Smooth muscle cell (in vitro differentiated cells): ENCODE measurements at regions not wholly inside any gene's neighbourhood (a gene's known extent, or its start where the extent isn't known, plus 50 kb on each side); places are given as distances from the start of the nearest gene placed in this dataset.

ENCODE experiments used
- DNase-seq: peaks from one replicate; lab custom pipeline; 2025; ENCODE audit not compliant: unreplicated experiment; lab: John Stamatoyannopoulos, UW
- H2AFZ ChIP-seq: fragments of 200-600 bp; sonication (generic); 2 replicates; pipeline ENCODE4 v1.6.0; 2016; ENCODE audit warnings: antibody characterized with exemption, low read depth, mild to moderate bottlenecking
- H3F3A ChIP-seq: fragments of 200-600 bp; sonication (generic); 2 replicates; pipeline ENCODE4 v1.6.0; 2017; ENCODE audit warnings: antibody characterized with exemption, low read depth
- H3K27ac ChIP-seq: fragments of 200-600 bp; sonication (generic); 2 replicates; pipeline ENCODE4 v1.5.1; 2016; ENCODE audit warnings: low read depth, mild to moderate bottlenecking
- H3K27me3 ChIP-seq: fragments of 200-600 bp; sonication (generic); 2 replicates; pipeline ENCODE4 v1.6.1; 2016; ENCODE audit warnings: low read depth, mild to moderate bottlenecking
- H3K36me3 ChIP-seq: fragments of 200-600 bp; sonication (generic); 2 replicates; pipeline ENCODE4 v1.5.1; 2016; ENCODE audit warnings: low read depth
- H3K4me1 ChIP-seq: fragments of 200-600 bp; sonication (generic); 2 replicates; pipeline ENCODE4 v1.5.1; 2016; ENCODE audit warnings: low read depth
- H3K4me2 ChIP-seq: fragments of 200-600 bp; sonication (generic); 2 replicates; pipeline ENCODE4 v1.6.0; 2016; ENCODE audit warnings: mild to moderate bottlenecking
- H3K4me3 ChIP-seq: fragments of 200-600 bp; sonication (generic); 2 replicates; pipeline ENCODE4 v1.5.1; 2016; ENCODE audit warnings: mild to moderate bottlenecking
- H3K79me2 ChIP-seq: fragments of 200-600 bp; sonication (generic); 2 replicates; pipeline ENCODE4 v1.6.0; 2016; ENCODE audit warnings: low read depth, mild to moderate bottlenecking
- H3K9ac ChIP-seq: fragments of 200-600 bp; sonication (generic); 2 replicates; pipeline ENCODE4 v1.6.0; 2016; ENCODE audit warnings: low read depth
- H3K9me3 ChIP-seq: fragments of 200-600 bp; sonication (generic); replicated peaks from 2 replicates; pipeline ENCODE4 v1.5.1; 2016; ENCODE audit warnings: low read depth
- H4K20me1 ChIP-seq: fragments of 200-600 bp; sonication (generic); 2 replicates; pipeline ENCODE4 v1.6.0; 2016; ENCODE audit warnings: low read depth
- CTCF ChIP-seq: fragments of 200-600 bp; sonication (generic); IDR thresholded peaks from 2 replicates; pipeline ENCODE4 v1.5.1; 2017; ENCODE audit warnings: borderline replicate concordance, mild to moderate bottlenecking, antibody characterized with exemption; ENCODE audit not compliant: insufficient read depth, poor library complexity, severe bottlenecking
- WGBS: methylation state at CpG from one replicate; pipeline ENCODE4 v1.1.7; 2016; ENCODE audit warnings: low lambda C conversion rate; 5-methylcytosine and 5-hydroxymethylcytosine counted together

GRCh38 chr5:57598756-57599155, 116.1 kb upstream of the ACTBL2 start:
- Histone ChIP-seq H3K4me2 (peak overlapping the region; percentile 27), H3F3A (no peaks in the 10 kb centered on the region), H3K79me2 (no peaks in the 10 kb centered on the region), H3K9me3 (no peaks in the 10 kb centered on the region), H3K27ac (no peak overlapping the region), H2AFZ (peak overlapping the region; percentile 71), H3K4me1 (no peaks in the 10 kb centered on the region), H4K20me1 (no peaks in the 10 kb centered on the region), H3K4me3 (no peak overlapping the region), H3K36me3 (no peaks in the 10 kb centered on the region), H3K9ac (no peak overlapping the region), H3K27me3 (no peaks in the 10 kb centered on the region)
- no peak for TF ChIP-seq CTCF
- DNase-seq: no peak
- WGBS: 71% methylated on average over 3 of the region's 3 CpGs

DNA sequence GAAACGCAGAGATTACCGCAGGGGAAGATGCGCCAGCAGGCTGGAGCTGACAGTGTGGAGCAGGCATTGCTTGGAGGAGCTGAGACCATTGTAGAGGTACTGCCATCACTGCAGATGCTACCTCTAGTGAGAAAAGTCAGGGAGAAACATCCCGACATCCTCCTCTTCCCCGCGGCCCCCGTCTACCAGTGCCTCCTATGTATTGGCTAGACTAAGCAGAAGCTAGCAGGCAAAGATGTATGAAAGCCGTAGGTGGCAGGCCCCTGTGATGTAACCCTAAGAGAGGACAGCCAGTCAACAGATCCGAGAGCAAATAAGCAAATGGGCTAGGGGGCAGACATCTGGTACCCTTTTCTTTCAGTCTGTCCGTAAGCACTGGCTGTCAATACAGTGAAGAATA, 115.5 kb upstream of the ACTBL2 start:
- Histone ChIP-seq H3K27ac (no peak overlapping the region), H4K20me1 (no peaks in the 10 kb centered on the region), H2AFZ (peak overlapping the region; percentile 71), H3K9me3 (no peaks in the 10 kb centered on the region), H3K79me2 (no peaks in the 10 kb centered on the region), H3K36me3 (no peaks in the 10 kb centered on the region), H3K4me3 (no peak overlapping the region), H3K27me3 (no peaks in the 10 kb centered on the region), H3K4me2 (no peak overlapping the region), H3F3A (no peaks in the 10 kb centered on the region), H3K4me1 (no peaks in the 10 kb centered on the region), H3K9ac (no peak overlapping the region)
- WGBS: 91% methylated on average over 10 of the region's 10 CpGs
- TF ChIP-seq CTCF: no peak
- no peak for DNase-seq

- no peaks in the 10 kb centered on the region for H3K36me3 ChIP-seq
- H4K20me1 ChIP-seq: no peaks in the 10 kb centered on the region
- no peaks in the 10 kb centered on the region for H3K9me3 ChIP-seq
- H3F3A ChIP-seq: no peaks in the 10 kb centered on the region
- no peaks in the 10 kb centered on the region for H3K4me1 ChIP-seq
- H3K4me2 ChIP-seq: no peak overlapping the region
- H2AFZ ChIP-seq: no peak overlapping the region
- H3K4me3 ChIP-seq: no peak overlapping the region
- no peak overlapping the region for H3K9ac ChIP-seq
- no peaks in the 10 kb centered on the region for H3K27me3 ChIP-seq
- no peak overlapping the region for H3K27ac ChIP-seq
- DNase-seq: no peak
- TF ChIP-seq CTCF: no peak
- WGBS: 72% methylated on average over 1 of the region's 1 CpG
- no peaks in the 10 kb centered on the region for H3K79me2 ChIP-seq
These were observed 112.9 kb upstream of the ACTBL2 start for GRCh38 chr5:57595523-57595991.

- Histone ChIP-seq H3K4me2 (no peak overlapping the region), H3K9ac (no peak overlapping the region), H3K79me2 (no peaks in the 10 kb centered on the region), H3K9me3 (no peaks in the 10 kb centered on the region), H3K27ac (no peak overlapping the region), H3K27me3 (no peaks in the 10 kb centered on the region), H3F3A (no peaks in the 10 kb centered on the region), H4K20me1 (no peaks in the 10 kb centered on the region), H2AFZ (no peak overlapping the region), H3K36me3 (no peaks in the 10 kb centered on the region), H3K4me1 (no peaks in the 10 kb centered on the region), H3K4me3 (no peak overlapping the region)
- DNase-seq: no peak
- TF ChIP-seq CTCF: no peak
- WGBS: 92% methylated on average over 6 of the region's 6 CpGs
These were observed 111.8 kb upstream of the ACTBL2 start for GRCh38 chr5:57594436-57594835.
